IMR-90 (cell line): ENCODE measurements at regions not wholly inside any gene's neighbourhood (a gene's known extent, or its start where the extent isn't known, plus 50 kb on each side); places are given as distances from the start of the nearest gene placed in this dataset.

ENCODE experiments used
- ATAC-seq: fragments of 200-7000 bp; cut with Tn5 transposase; 2 replicates; pipeline ENCODE4 v1.9.1; 2020; ENCODE audit warnings: low read depth, mild to moderate bottlenecking, moderate library complexity
- BruUV-seq: library from RNA; stranded (reverse); fragments of 400-500 nt; replicated peaks from 2 replicates; lab custom pipeline; 2021; lab: Mats Ljungman, UMichigan
- CTCF ChIA-PET: fragments of 300-600 bp; formaldehyde crosslinking; extraction: SDS; loops from one replicate; lab custom pipeline; 2021; ENCODE audit warnings: antibody characterized with exemption; lab: Yijun Ruan, JAX
- POLR2A ChIA-PET: fragments of 300-600 bp; sonication (Branson Sonifier 250); formaldehyde crosslinking; loops from one replicate; lab custom pipeline; 2022; ENCODE audit warnings: antibody characterized with exemption; ENCODE audit not compliant: unreplicated experiment; lab: Charles Lee
- DNase-seq: peaks from one replicate; pipeline ENCODE4 v3.0.0; 2013
- H2AFZ ChIP-seq: replicated peaks from 2 replicates; pipeline ENCODE3; 2013; ENCODE audit warnings: low read length, mild to moderate bottlenecking; ENCODE audit not compliant: poor library complexity
- H2AK5ac ChIP-seq: 2 replicates; pipeline ENCODE4 v1.6.1; 2013; ENCODE audit warnings: low read depth, low read length, inconsistent platforms
- H2AK9ac ChIP-seq: replicated peaks from 2 replicates; pipeline ENCODE3; 2013; ENCODE audit warnings: mild to moderate bottlenecking, low read depth, low read length, moderate library complexity; ENCODE audit not compliant: poor library complexity
- H2BK120ac ChIP-seq: 2 replicates; pipeline ENCODE4 v1.6.1; 2013; ENCODE audit warnings: low read depth, low read length, inconsistent platforms
- H2BK15ac ChIP-seq: 3 replicates; pipeline ENCODE4 v1.6.1; 2013; ENCODE audit warnings: low read depth, low read length, inconsistent platforms
- H2BK20ac ChIP-seq: 2 replicates; pipeline ENCODE4 v1.6.1; 2013; ENCODE audit warnings: low read depth, mild to moderate bottlenecking, inconsistent platforms, low read length, moderate library complexity
- H2BK5ac ChIP-seq: 2 replicates; pipeline ENCODE4 v1.6.1; 2013; ENCODE audit warnings: mild to moderate bottlenecking, low read depth, low read length, inconsistent platforms; ENCODE audit not compliant: poor library complexity, severe bottlenecking
- H3K14ac ChIP-seq: replicated peaks from 2 replicates; pipeline ENCODE4 v1.6.1; 2013; ENCODE audit warnings: low read depth, low read length, inconsistent platforms
- H3K18ac ChIP-seq: 2 replicates; pipeline ENCODE4 v1.6.1; 2013; ENCODE audit warnings: low read depth, low read length, control low read depth
- H3K23ac ChIP-seq: 2 replicates; pipeline ENCODE4 v1.6.1; 2013; ENCODE audit warnings: low read depth, low read length, inconsistent platforms
- H3K27ac ChIP-seq: 2 replicates; pipeline ENCODE4 v1.5.1; 2013; ENCODE audit warnings: mild to moderate bottlenecking, control low read depth, low read length; ENCODE audit not compliant: insufficient read depth
- H3K27me3 ChIP-seq: 2 replicates; pipeline ENCODE4 v1.6.1; 2013; ENCODE audit warnings: low read length; ENCODE audit not compliant: control insufficient read depth, insufficient read depth
- H3K36me3 ChIP-seq: 2 replicates; pipeline ENCODE4 v1.6.1; 2013; ENCODE audit warnings: low read length, mixed read lengths; ENCODE audit not compliant: control insufficient read depth, insufficient read depth
- H3K4ac ChIP-seq: 2 replicates; pipeline ENCODE4 v1.6.1; 2013; ENCODE audit warnings: low read depth, low read length, inconsistent platforms
- H3K4me1 ChIP-seq: 2 replicates; pipeline ENCODE4 v1.6.1; 2013; ENCODE audit warnings: low read length, mixed read lengths; ENCODE audit not compliant: control insufficient read depth, insufficient read depth
- H3K4me2 ChIP-seq: 2 replicates; pipeline ENCODE4 v1.6.1; 2013; ENCODE audit warnings: low read depth, mild to moderate bottlenecking, control low read depth, low read length, moderate library complexity
- H3K4me3 ChIP-seq: 2 replicates; pipeline ENCODE4 v1.5.1; 2013; ENCODE audit warnings: low read depth, mild to moderate bottlenecking, control low read depth, low read length, moderate library complexity; ENCODE audit not compliant: insufficient read depth
- H3K56ac ChIP-seq: 2 replicates; pipeline ENCODE4 v1.6.1; 2013; ENCODE audit warnings: low read length, inconsistent platforms; ENCODE audit not compliant: insufficient read depth; ENCODE audit errors: extremely low read depth
- H3K79me1 ChIP-seq, 2 experiments: 2 replicates each; pipeline ENCODE4 v1.6.1; 2013; ENCODE audit warnings: low read length in 2 of 2, inconsistent platforms in 1 of 2, low read depth in 1 of 2
- H3K9ac ChIP-seq: 2 replicates; pipeline ENCODE4 v1.6.1; 2013; ENCODE audit warnings: low read depth, low read length, control low read depth
- H3K9me1 ChIP-seq: 2 replicates; pipeline ENCODE4 v1.6.1; 2013; ENCODE audit warnings: low read length, inconsistent platforms; ENCODE audit not compliant: insufficient read depth
- H3K9me3 ChIP-seq: 2 replicates; pipeline ENCODE4 v1.6.1; 2013; ENCODE audit warnings: low read length; ENCODE audit not compliant: control insufficient read depth, insufficient read depth
- H4K20me1 ChIP-seq: 2 replicates; pipeline ENCODE4 v1.6.1; 2013; ENCODE audit warnings: low read length, inconsistent platforms; ENCODE audit not compliant: insufficient read depth
- H4K5ac ChIP-seq: 2 replicates; pipeline ENCODE4 v1.6.1; 2013; ENCODE audit warnings: mild to moderate bottlenecking, low read depth, low read length, control low read depth
- H4K8ac ChIP-seq, 2 experiments: 2 replicates each; pipeline ENCODE4 v1.6.1; 2013; ENCODE audit warnings: low read depth in 2 of 2, low read length in 2 of 2, control low read depth in 1 of 2, inconsistent platforms in 1 of 2
- H4K91ac ChIP-seq: 2 replicates; pipeline ENCODE4 v1.6.1; 2013; ENCODE audit warnings: low read depth, low read length, inconsistent platforms; ENCODE audit not compliant: insufficient read depth
- POLR2A ChIP-seq: IDR thresholded peaks from 2 replicates; pipeline ENCODE4 v1.6.1; 2012; ENCODE audit warnings: mild to moderate bottlenecking, low read depth, low read length
- WGBS, 2 experiments: methylation state at CpG; one replicate each; pipeline versions ENCODE4 v1.1.5 to v1.1.7; 2013; ENCODE audit warnings: missing lambda C conversion rate in 2 of 2; ENCODE audit not compliant: insufficient read length in 1 of 2; ENCODE audit errors: extremely low coverage in 2 of 2; 5-methylcytosine and 5-hydroxymethylcytosine counted together
- dilution Hi-C: fragments of 300-500 bp; cut with HindIII; formaldehyde crosslinking; loops from one replicate; pipeline ENCODE4 v1.14.3; 2018; ENCODE audit warnings: low sequenced_read_pairs; ENCODE audit not compliant: unreplicated experiment
- in situ Hi-C: fragments of 300-500 bp; cut with MboI; formaldehyde crosslinking; loops from 3 replicates; pipeline ENCODE4 v1.14.3; 2019; ENCODE audit warnings: low sequenced_read_pairs, inconsistent platforms, mixed read lengths
- intact Hi-C: fragments of 100-400 bp; cut with micrococcal nuclease; formaldehyde crosslinking; loops from 2 replicates; pipeline ENCODE4 v1.10.0; 2022

DNA sequence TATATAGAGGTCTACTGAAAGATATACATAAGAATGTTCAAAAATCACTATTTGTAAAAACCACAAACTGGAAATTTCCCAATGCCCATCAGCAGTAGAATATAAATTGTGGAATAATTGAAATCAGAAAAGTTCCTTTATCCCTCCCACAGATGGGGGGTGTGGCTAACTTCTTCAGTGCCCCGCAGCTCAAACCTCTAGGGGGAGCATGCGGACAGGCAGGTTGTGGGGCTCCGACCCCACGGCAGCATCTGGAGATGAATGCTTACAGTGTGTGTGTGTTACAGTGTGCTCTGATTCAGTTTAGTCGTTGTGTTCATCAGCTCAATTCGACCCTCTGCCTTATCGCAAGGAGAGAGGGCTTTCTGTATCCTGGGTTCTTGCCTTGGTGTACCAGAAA lies 262.1 kb upstream of the LRRC7 start:
- H2BK5ac ChIP-seq, result no peak overlapping the region
- H3K14ac ChIP-seq, result no peak overlapping the region
- intact Hi-C loops, result no loop called here
- CTCF ChIA-PET, result no interaction called here
- H4K5ac ChIP-seq, result no peak overlapping the region
- no peak overlapping the region for H2AFZ ChIP-seq
- no peak overlapping the region for H3K18ac ChIP-seq
- H3K9me3 ChIP-seq, result no peaks in the 10 kb centered on the region
- no peak overlapping the region for H2AK5ac ChIP-seq
- H3K27me3 ChIP-seq, result no peaks in the 10 kb centered on the region
- H4K91ac ChIP-seq, result no peak overlapping the region
- H3K4ac ChIP-seq, result no peak overlapping the region
- H3K9me1 ChIP-seq, result no peaks in the 10 kb centered on the region
- POLR2A ChIA-PET, result no interaction called here
- no peak overlapping the region for H4K8ac ChIP-seq
- no peak overlapping the region for H3K56ac ChIP-seq
- BruUV-seq, result no TSS peak
- H3K36me3 ChIP-seq, result no peaks in the 10 kb centered on the region
- no peaks in the 10 kb centered on the region for H3K79me1 ChIP-seq
- H3K4me1 ChIP-seq, result no peaks in the 10 kb centered on the region
- DNase-seq, result no peak
- in situ Hi-C loops, result no loop called here
- WGBS, 2 experiments, result 40% methylated on average over 1 of the region's 7 CpGs; no CpG with 5 or more reads in 1 of the 2 experiments
- no peak overlapping the region for H3K9ac ChIP-seq
- H3K23ac ChIP-seq, result no peak overlapping the region
- TF ChIP-seq POLR2A, result no peak
- H2AK9ac ChIP-seq, result no peak overlapping the region
- no peak overlapping the region for H3K27ac ChIP-seq
- dilution Hi-C loops, result no loop called here
- H2BK15ac ChIP-seq, result no peak overlapping the region
- ATAC-seq, result no peak
- no peak overlapping the region for H2BK20ac ChIP-seq
- no peaks in the 10 kb centered on the region for H4K20me1 ChIP-seq
- no peak overlapping the region for H2BK120ac ChIP-seq
- no peak overlapping the region for H3K4me3 ChIP-seq
- H3K4me2 ChIP-seq, result no peak overlapping the region
